K562 (cell line): ENCODE measurements at regions not wholly inside any gene's neighbourhood (a gene's known extent, or its start where the extent isn't known, plus 50 kb on each side); places are given as distances from the start of the nearest gene placed in this dataset.

Experiments used
- ATAC-seq: fragments of 200-7000 bp; cut with Tn5 transposase; 3 replicates; pipeline ENCODE4 v1.9.1; 2020; ENCODE audit warnings: moderate library complexity
- BruUV-seq: library from RNA; stranded (reverse); fragments of 400-500 nt; replicated peaks from 2 replicates; lab custom pipeline; 2021; lab: Mats Ljungman, UMichigan
- CTCF ChIA-PET: fragments of 300-600 bp; formaldehyde crosslinking; extraction: SDS; loops from one replicate; lab custom pipeline; 2021; ENCODE audit warnings: low intra/inter-chr PET ratio; lab: Yijun Ruan, JAX
- POLR2A ChIA-PET: fragments of 300-600, 350-650 bp; sonication (Branson Sonifier 250); formaldehyde crosslinking; extraction: SDS; loops from one replicate; lab custom pipeline; 2021; ENCODE audit warnings: antibody characterized with exemption, inconsistent platforms; lab: Yijun Ruan, JAX
- DNase-seq, 4 experiments: peaks; one replicate each; pipeline versions ENCODE4 v3.0.0 to v3.0.0-alpha.2; 2011 to 2018; ENCODE audit warnings: low spot score in 3 of 4, mixed read lengths in 3 of 4; ENCODE audit errors: extremely low read depth in 1 of 4
- FAIRE-seq: peaks from 2 replicates; lab custom pipeline; 2011; peaks lifted over from hg19 to GRCh38; lab: Jason Lieb, UNC
- H2AFZ ChIP-seq: 2 replicates; pipeline ENCODE4 v1.6.0; 2011; ENCODE audit warnings: low read depth, low read length, control low read depth, inconsistent platforms
- H3K27ac ChIP-seq: fragments of 200-600 bp; 3 replicates; pipeline ENCODE4 v1.8.0; 2011; ENCODE audit warnings: low read depth, mild to moderate bottlenecking, control low read depth, inconsistent platforms, low read length, moderate library complexity, mixed read lengths; ENCODE audit errors: extremely low read depth
- H3K27me3 ChIP-seq, 2 experiments: fragments of 300-600 bp in 1 of 2; 2 replicates in 1 of 2; 3 replicates in 1 of 2; pipeline versions ENCODE4 v1.6.0 to v1.8.0; 2011; ENCODE audit warnings: inconsistent platforms in 2 of 2, low read length in 2 of 2, mild to moderate bottlenecking in 1 of 2, mixed read lengths in 1 of 2, moderate library complexity in 1 of 2; ENCODE audit not compliant: control insufficient read depth in 2 of 2, insufficient read depth in 2 of 2
- H3K36me3 ChIP-seq: fragments of 300-600 bp; 3 replicates; pipeline ENCODE4 v1.8.0; 2011; ENCODE audit warnings: mild to moderate bottlenecking, low read length, inconsistent platforms; ENCODE audit not compliant: control insufficient read depth, insufficient read depth
- H3K4me1 ChIP-seq, 2 experiments: fragments of 200-600 bp in 1 of 2; replicated peaks in 1 of 2; 2 replicates in 1 of 2; 3 replicates in 1 of 2; pipeline versions ENCODE4 v1.5.1 to v1.8.0; 2011; ENCODE audit warnings: inconsistent platforms in 2 of 2, low read length in 2 of 2, mild to moderate bottlenecking in 1 of 2, mixed read lengths in 1 of 2, moderate library complexity in 1 of 2; ENCODE audit not compliant: control insufficient read depth in 2 of 2, insufficient read depth in 2 of 2
- H3K4me2 ChIP-seq: 2 replicates; pipeline ENCODE4 v1.6.1; 2011; ENCODE audit warnings: low read length, control low read depth, inconsistent platforms, mixed read lengths; ENCODE audit not compliant: insufficient read depth
- H3K4me3 ChIP-seq: fragments of 200-600 bp; sonication (generic), shearing (Covaris generic); 2 replicates; pipeline ENCODE4 v1.5.1; 2016; ENCODE audit warnings: control low read depth, inconsistent platforms
- H3K79me2 ChIP-seq: fragments of 200-600 bp; 3 replicates; pipeline ENCODE4 v1.8.0; 2011; ENCODE audit warnings: low read length, inconsistent platforms; ENCODE audit not compliant: control insufficient read depth, insufficient read depth
- H3K9ac ChIP-seq, 2 experiments: 2 replicates each; pipeline versions ENCODE4 v1.6.0 to v1.6.1; 2011; ENCODE audit warnings: low read depth in 2 of 2, low read length in 2 of 2, control low read depth in 1 of 2, inconsistent platforms in 1 of 2, mild to moderate bottlenecking in 1 of 2, mixed read lengths in 1 of 2; ENCODE audit not compliant: insufficient read depth in 1 of 2
- H3K9me1 ChIP-seq: one replicate; pipeline ENCODE4 v1.6.0; 2011; ENCODE audit warnings: inconsistent platforms, mild to moderate bottlenecking, low read length, moderate library complexity; ENCODE audit not compliant: control insufficient read depth, insufficient read depth
- H3K9me3 ChIP-seq: replicated peaks from 2 replicates; pipeline ENCODE4 v1.5.1; 2011; ENCODE audit warnings: low read depth, low read length, inconsistent platforms; ENCODE audit not compliant: control insufficient read depth, insufficient read depth
- H4K20me1 ChIP-seq: replicated peaks from 2 replicates; pipeline ENCODE4 v1.6.1; 2011; ENCODE audit warnings: low read length, inconsistent platforms, mixed read lengths; ENCODE audit not compliant: control insufficient read depth, insufficient read depth
- C11orf30 ChIP-seq: fragments of 450-650 bp; IDR thresholded peaks from 2 replicates; pipeline ENCODE4 v1.6.1; 2016; ENCODE audit warnings: low read depth, mild to moderate bottlenecking
- DMBX1 ChIP-seq: fragments of 250-450 bp; sonication (Bioruptor Pico); IDR thresholded peaks from 2 replicates; pipeline ENCODE4 v1.8.0; 2022; ENCODE audit warnings: inconsistent platforms, mild to moderate bottlenecking, moderate library complexity, borderline replicate concordance
- HDAC3 ChIP-seq: fragments of 450-650 bp; IDR thresholded peaks from 2 replicates; pipeline ENCODE4 v1.6.1; 2018; ENCODE audit warnings: borderline replicate concordance, mild to moderate bottlenecking, moderate library complexity; ENCODE audit not compliant: partially characterized antibody
- KLF16 ChIP-seq: IDR thresholded peaks from 2 replicates; pipeline ENCODE4 v1.6.1; 2016; ENCODE audit warnings: antibody characterized with exemption
- MAFG ChIP-seq: fragments of 450-650 bp; conservative IDR thresholded peaks from 2 replicates; pipeline ENCODE4 v1.6.1; 2016; ENCODE audit warnings: missing genetic modification characterization, missing compliant biosample characterization
- MAFK ChIP-seq: IDR thresholded peaks from 2 replicates; pipeline ENCODE4 v1.6.1; 2011; ENCODE audit warnings: low read length, improper control_type of control experiment
- SNRNP70 ChIP-seq: fragments of 200-400 bp; formaldehyde crosslinking; optimal IDR thresholded peaks from 2 replicates; pipeline ENCODE3; 2017; ENCODE audit warnings: low read depth, low read length
- ZNF175 ChIP-seq: fragments of 200-800 bp; sonication (Bioruptor generic); IDR thresholded peaks from 2 replicates; pipeline ENCODE4 v1.6.1; 2016; ENCODE audit warnings: low read depth, mild to moderate bottlenecking, missing genetic modification characterization, missing compliant biosample characterization
- ZNF644 ChIP-seq: fragments of 200-800 bp; sonication (Bioruptor generic); IDR thresholded peaks from 2 replicates; pipeline ENCODE4 v1.6.1; 2016; ENCODE audit warnings: low read depth, missing genetic modification characterization, missing compliant biosample characterization
- WGBS: fragments of 100-300 bp; shearing (Covaris generic); methylation state at CpG from one replicate; pipeline ENCODE4 v1.1.6; 2016; ENCODE audit warnings: low coverage, mixed read lengths; ENCODE audit not compliant: insufficient coverage; ENCODE audit errors: missing lambda C conversion rate; 5-methylcytosine and 5-hydroxymethylcytosine counted together
- in situ Hi-C: fragments of 300-500 bp; cut with MboI; formaldehyde crosslinking; loops from 4 replicates; pipeline ENCODE4 v1.15.0; 2018; ENCODE audit warnings: inconsistent platforms, mixed read lengths
- intact Hi-C: fragments of 100-400 bp; cut with micrococcal nuclease; formaldehyde crosslinking; loops from 2 replicates; pipeline ENCODE4 v1.14.2; 2022
- TF ChIP-seq, protein P1 (sequence below): fragments of 250-450 bp; sonication (Bioruptor Pico); IDR thresholded peaks from 2 replicates; pipeline ENCODE4 v1.4.0; 2020
- TF ChIP-seq, protein P2 (sequence below): sonication (generic); formaldehyde crosslinking; IDR thresholded peaks from 2 replicates; pipeline ENCODE4 v1.8.1; 2023; ENCODE audit warnings: mild to moderate bottlenecking, missing genetic modification reagents

DNA sequence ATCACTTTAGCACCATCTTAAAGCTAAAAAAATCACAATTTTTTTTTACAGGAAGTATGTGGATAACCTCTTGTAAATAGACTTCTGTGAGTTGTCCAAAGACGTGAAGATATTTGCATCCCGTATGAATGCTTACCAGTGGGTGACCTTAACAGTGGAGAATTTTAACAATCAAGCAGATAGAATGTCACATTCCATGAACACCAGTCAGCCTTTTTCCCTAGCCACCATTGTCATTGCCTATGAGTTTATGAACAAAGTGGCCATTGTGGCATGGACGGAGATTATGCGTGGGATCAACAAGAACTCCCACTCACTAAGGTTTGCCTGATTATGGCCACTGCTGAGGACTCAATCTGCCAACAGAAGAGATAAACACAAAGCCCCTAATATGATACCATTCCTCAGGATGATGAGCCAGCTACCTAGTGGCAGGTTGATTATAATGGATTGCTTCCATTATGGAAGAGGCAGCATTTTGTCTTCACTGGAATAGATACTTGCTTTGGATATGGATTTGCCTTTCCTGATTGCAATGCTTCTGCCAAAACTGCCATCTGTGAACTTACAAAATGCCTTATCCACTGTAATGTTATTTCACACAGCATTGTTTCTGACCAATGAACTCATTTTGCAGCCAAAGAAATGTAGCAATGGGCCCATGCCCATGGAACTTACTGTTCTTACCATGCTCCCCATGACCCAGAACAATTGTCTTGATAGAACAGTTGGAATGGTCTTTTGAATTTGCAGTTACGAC lies 830.9 kb upstream of the NDST4 start (continued):
- TF ChIP-seq, protein P1, sequence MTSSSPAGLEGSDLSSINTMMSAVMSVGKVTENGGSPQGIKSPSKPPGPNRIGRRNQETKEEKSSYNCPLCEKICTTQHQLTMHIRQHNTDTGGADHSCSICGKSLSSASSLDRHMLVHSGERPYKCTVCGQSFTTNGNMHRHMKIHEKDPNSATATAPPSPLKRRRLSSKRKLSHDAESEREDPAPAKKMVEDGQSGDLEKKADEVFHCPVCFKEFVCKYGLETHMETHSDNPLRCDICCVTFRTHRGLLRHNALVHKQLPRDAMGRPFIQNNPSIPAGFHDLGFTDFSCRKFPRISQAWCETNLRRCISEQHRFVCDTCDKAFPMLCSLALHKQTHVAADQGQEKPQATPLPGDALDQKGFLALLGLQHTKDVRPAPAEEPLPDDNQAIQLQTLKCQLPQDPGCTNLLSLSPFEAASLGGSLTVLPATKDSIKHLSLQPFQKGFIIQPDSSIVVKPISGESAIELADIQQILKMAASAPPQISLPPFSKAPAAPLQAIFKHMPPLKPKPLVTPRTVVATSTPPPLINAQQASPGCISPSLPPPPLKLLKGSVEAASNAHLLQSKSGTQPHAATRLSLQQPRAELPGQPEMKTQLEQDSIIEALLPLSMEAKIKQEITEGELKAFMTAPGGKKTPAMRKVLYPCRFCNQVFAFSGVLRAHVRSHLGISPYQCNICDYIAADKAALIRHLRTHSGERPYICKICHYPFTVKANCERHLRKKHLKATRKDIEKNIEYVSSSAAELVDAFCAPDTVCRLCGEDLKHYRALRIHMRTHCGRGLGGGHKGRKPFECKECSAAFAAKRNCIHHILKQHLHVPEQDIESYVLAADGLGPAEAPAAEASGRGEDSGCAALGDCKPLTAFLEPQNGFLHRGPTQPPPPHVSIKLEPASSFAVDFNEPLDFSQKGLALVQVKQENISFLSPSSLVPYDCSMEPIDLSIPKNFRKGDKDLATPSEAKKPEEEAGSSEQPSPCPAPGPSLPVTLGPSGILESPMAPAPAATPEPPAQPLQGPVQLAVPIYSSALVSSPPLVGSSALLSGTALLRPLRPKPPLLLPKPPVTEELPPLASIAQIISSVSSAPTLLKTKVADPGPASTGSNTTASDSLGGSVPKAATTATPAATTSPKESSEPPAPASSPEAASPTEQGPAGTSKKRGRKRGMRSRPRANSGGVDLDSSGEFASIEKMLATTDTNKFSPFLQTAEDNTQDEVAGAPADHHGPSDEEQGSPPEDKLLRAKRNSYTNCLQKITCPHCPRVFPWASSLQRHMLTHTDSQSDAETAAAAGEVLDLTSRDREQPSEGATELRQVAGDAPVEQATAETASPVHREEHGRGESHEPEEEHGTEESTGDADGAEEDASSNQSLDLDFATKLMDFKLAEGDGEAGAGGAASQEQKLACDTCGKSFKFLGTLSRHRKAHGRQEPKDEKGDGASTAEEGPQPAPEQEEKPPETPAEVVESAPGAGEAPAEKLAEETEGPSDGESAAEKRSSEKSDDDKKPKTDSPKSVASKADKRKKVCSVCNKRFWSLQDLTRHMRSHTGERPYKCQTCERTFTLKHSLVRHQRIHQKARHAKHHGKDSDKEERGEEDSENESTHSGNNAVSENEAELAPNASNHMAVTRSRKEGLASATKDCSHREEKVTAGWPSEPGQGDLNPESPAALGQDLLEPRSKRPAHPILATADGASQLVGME (CRISPR knock-in tag): no peak
- no peak for TF ChIP-seq SNRNP70

DNA sequence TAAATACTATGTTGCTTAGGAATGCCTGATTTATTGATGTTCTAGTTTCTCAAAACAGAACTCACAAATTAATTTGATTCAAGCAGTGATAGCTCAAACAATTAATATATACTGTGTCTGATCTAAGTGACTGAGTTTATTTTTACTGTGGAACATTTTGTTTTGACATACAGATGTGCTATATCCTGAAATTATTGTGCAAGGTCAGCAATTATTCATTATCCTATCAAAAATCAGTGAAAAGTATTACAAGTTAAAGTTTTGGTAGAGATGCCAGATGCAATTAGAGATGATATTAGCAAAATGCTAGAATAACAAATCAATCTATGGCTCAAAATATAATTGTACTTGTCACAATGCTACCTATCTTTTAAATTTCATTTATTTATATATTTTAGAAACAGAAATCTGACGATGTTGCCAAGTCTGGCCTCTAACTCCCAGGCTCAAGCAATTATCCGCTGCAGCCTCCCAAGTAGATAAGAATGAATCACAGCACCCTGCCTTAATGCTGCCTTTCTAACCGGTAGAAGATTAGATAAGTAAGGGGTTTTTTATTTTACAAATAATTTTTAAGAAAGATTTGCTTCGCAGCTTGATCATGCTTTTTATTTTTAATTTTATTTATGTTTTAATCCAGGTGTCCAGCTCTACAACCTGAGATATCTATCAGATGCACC lies 825.5 kb upstream of the NDST4 start:
- Histone ChIP-seq H3K27me3 (no peaks in the 10 kb centered on the region), H4K20me1 (no peaks in the 10 kb centered on the region), H3K79me2 (no peaks in the 10 kb centered on the region), H3K4me2 (no peak overlapping the region), H3K9me3 (no peaks in the 10 kb centered on the region), H3K36me3 (no peaks in the 10 kb centered on the region), H3K9ac (no peak overlapping the region), H3K9me1 (no peaks in the 10 kb centered on the region), H3K27ac (no peak overlapping the region), H3K4me3 (no peak overlapping the region), H3K4me1 (no peaks in the 10 kb centered on the region), H2AFZ (no peak overlapping the region)
- 4% methylated on average over 4 of the region's 4 CpGs for WGBS
- CTCF ChIA-PET: no interaction called here
- no peak for ATAC-seq
- FAIRE-seq: no peak
- POLR2A ChIA-PET: no interaction called here
- no peak for DNase-seq
- intact Hi-C loops (no loop called here), in situ Hi-C loops (no loop called here)
- no TSS peak for BruUV-seq
- TF ChIP-seq, protein P2, sequence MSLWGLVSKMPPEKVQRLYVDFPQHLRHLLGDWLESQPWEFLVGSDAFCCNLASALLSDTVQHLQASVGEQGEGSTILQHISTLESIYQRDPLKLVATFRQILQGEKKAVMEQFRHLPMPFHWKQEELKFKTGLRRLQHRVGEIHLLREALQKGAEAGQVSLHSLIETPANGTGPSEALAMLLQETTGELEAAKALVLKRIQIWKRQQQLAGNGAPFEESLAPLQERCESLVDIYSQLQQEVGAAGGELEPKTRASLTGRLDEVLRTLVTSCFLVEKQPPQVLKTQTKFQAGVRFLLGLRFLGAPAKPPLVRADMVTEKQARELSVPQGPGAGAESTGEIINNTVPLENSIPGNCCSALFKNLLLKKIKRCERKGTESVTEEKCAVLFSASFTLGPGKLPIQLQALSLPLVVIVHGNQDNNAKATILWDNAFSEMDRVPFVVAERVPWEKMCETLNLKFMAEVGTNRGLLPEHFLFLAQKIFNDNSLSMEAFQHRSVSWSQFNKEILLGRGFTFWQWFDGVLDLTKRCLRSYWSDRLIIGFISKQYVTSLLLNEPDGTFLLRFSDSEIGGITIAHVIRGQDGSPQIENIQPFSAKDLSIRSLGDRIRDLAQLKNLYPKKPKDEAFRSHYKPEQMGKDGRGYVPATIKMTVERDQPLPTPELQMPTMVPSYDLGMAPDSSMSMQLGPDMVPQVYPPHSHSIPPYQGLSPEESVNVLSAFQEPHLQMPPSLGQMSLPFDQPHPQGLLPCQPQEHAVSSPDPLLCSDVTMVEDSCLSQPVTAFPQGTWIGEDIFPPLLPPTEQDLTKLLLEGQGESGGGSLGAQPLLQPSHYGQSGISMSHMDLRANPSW: no peak
- TF ChIP-seq HDAC3 (no peak), MAFG (peak; percentile 57), KLF16 (no peak), DMBX1 (CRISPR knock-in tag) (no peak), ZNF644 (no peak), ZNF175 (CRISPR knock-in tag) (no peak), MAFK (peak; percentile 92), C11orf30 (peak; percentile 44; the same call in 1 of the 2 replicates)
